Stimulated activated naive CD8-positive, alpha-beta T cell treated with anti-CD3 and anti-CD28 coated beads, Interleukin-15, Interleukin-2, amounts not matched to agents 100 U/mL and 50 U/mL, for 24 hours (primary cell): ENCODE measurements at regions not wholly inside any gene's neighbourhood (a gene's known extent, or its start where the extent isn't known, plus 50 kb on each side); places are given as distances from the start of the nearest gene placed in this dataset.

ENCODE experiments used
- ATAC-seq: fragments of 150-1000 bp; cut with Tn5 transposase; one replicate; pipeline ENCODE4 v1.10.0; 2021
- DNase-seq: peaks from one replicate; pipeline ENCODE4 v3.0.0; 2021

- DNase-seq (no peak), ATAC-seq (no peak)
These were observed 58.3 kb downstream of the TRIML1 start for GRCh38 chr4:188197566-188197965.

GRCh38 chr4:188198982-188199792 is 59.9 kb downstream of the TRIML1 start:
- ATAC-seq (no peak), DNase-seq (no peak)

GRCh38 chr4:188201851-188202250 is 62.6 kb downstream of the TRIML1 start:
- no peak for DNase-seq
- ATAC-seq = no peak

- ATAC-seq = no peak
- DNase-seq = no peak
These were observed 67.5 kb downstream of the TRIML1 start for GRCh38 chr4:188206783-188207182.

GRCh38 chr4:188214861-188215260 is 75.6 kb downstream of the TRIML1 start:
- DNase-seq = no peak
- no peak for ATAC-seq

- ATAC-seq (no peak), DNase-seq (no peak)
These were observed 79.2 kb downstream of the TRIML1 start for GRCh38 chr4:188218392-188218791.

GRCh38 chr4:188220006-188220405 is 80.8 kb downstream of the TRIML1 start:
- no peak for ATAC-seq

GRCh38 chr4:188221090-188221489 is 81.8 kb downstream of the TRIML1 start:
- ATAC-seq (no peak), DNase-seq (no peak)

More at GRCh38 chr4:188220006-188220405, 80.8 kb downstream of the TRIML1 start:
- no peak for DNase-seq

GRCh38 chr4:188228279-188228678 is 89.0 kb downstream of the TRIML1 start:
- DNase-seq (no peak), ATAC-seq (no peak)

GRCh38 chr4:188232428-188232827 is 93.2 kb downstream of the TRIML1 start:
- no peak for DNase-seq
- ATAC-seq = no peak

GRCh38 chr4:188242041-188242440 is 102.8 kb downstream of the TRIML1 start:
- no peak for DNase-seq
- ATAC-seq = no peak

GRCh38 chr4:188245651-188246050 is 106.4 kb downstream of the TRIML1 start:
- DNase-seq (no peak), ATAC-seq (no peak)

- ATAC-seq = no peak
- DNase-seq = no peak
These were observed 107.2 kb downstream of the TRIML1 start for GRCh38 chr4:188246488-188246887.

GRCh38 chr4:188254211-188254610 is 115.0 kb downstream of the TRIML1 start:
- DNase-seq = no peak

GRCh38 chr4:188262464-188262863 is 123.2 kb downstream of the TRIML1 start:
- ATAC-seq (no peak), DNase-seq (no peak)

More at GRCh38 chr4:188254211-188254610, 115.0 kb downstream of the TRIML1 start:
- ATAC-seq = no peak

- ATAC-seq = no peak
- DNase-seq = no peak
These were observed 124.1 kb downstream of the TRIML1 start for GRCh38 chr4:188263321-188263720.

GRCh38 chr4:188266386-188266785 is 127.1 kb downstream of the TRIML1 start:
- no peak for DNase-seq
- ATAC-seq = no peak

GRCh38 chr4:188268131-188268908 is 129.1 kb downstream of the TRIML1 start:
- no peak for ATAC-seq

GRCh38 chr4:188270273-188271069 is 131.2 kb downstream of the TRIML1 start:
- ATAC-seq = no peak
- DNase-seq = no peak

More at GRCh38 chr4:188268131-188268908, 129.1 kb downstream of the TRIML1 start:
- DNase-seq = no peak

- no peak for DNase-seq
- no peak for ATAC-seq
These were observed 136.4 kb downstream of the TRIML1 start for GRCh38 chr4:188275686-188276085.

GRCh38 chr4:188279184-188279583 is 139.9 kb downstream of the TRIML1 start:
- no peak for DNase-seq
- ATAC-seq = no peak

GRCh38 chr4:188282471-188283232 is 143.4 kb downstream of the TRIML1 start:
- no peak for DNase-seq

More at GRCh38 chr4:188282471-188283232, 143.4 kb downstream of the TRIML1 start:
- ATAC-seq = no peak
